BE2C (cell line): ENCODE measurements at regions not wholly inside any gene's neighbourhood (a gene's known extent, or its start where the extent isn't known, plus 50 kb on each side); places are given as distances from the start of the nearest gene placed in this dataset.

Experiments used
- DNase-seq: peaks from one replicate; pipeline ENCODE4 v3.0.0-alpha.2; 2020
- H3K27me3 ChIP-seq: fragments of 250-450 bp; sonication (Bioruptor Pico); 2 replicates; pipeline ENCODE4 v1.5.1; 2020; ENCODE audit warnings: mild to moderate bottlenecking
- H3K36me3 ChIP-seq: fragments of 250-450 bp; sonication (Bioruptor Pico); 2 replicates; pipeline ENCODE4 v1.5.1; 2020; ENCODE audit warnings: mild to moderate bottlenecking
- H3K4me1 ChIP-seq: fragments of 250-450 bp; sonication (Bioruptor Pico); 2 replicates; pipeline ENCODE4 v1.5.1; 2020
- H3K4me3 ChIP-seq: 2 replicates; pipeline ENCODE4 v1.5.1; 2011; ENCODE audit warnings: low read depth, low read length
- H3K9me3 ChIP-seq: fragments of 250-450 bp; sonication (Bioruptor Pico); 2 replicates; pipeline ENCODE4 v1.5.1; 2020
- CTCF ChIP-seq: IDR thresholded peaks from 2 replicates; pipeline ENCODE4 v1.5.1; 2012; ENCODE audit warnings: mild to moderate bottlenecking, low read depth, low read length

- no peak for DNase-seq
- Histone ChIP-seq H3K36me3 (no peaks in the 10 kb centered on the region), H3K4me3 (no peak overlapping the region), H3K27me3 (no peaks in the 10 kb centered on the region), H3K9me3 (no peaks in the 10 kb centered on the region), H3K4me1 (peaks cover 26% of the 10 kb centered on the region)
- no peak for TF ChIP-seq CTCF
Observed at GRCh38 chrX:39670281-39670680, 427.5 kb downstream of the BCOR start.

GRCh38 chrX:39672405-39672804 lies 425.4 kb downstream of the BCOR start:
- no peaks in the 10 kb centered on the region for H3K27me3 ChIP-seq
- no peaks in the 10 kb centered on the region for H3K36me3 ChIP-seq
- TF ChIP-seq CTCF: no peak
- H3K4me3 ChIP-seq: no peak overlapping the region
- DNase-seq: no peak
- H3K4me1 ChIP-seq: peaks cover 21% of the 10 kb centered on the region
- H3K9me3 ChIP-seq: no peaks in the 10 kb centered on the region

- no peak for TF ChIP-seq CTCF
- DNase-seq: no peak
- Histone ChIP-seq H3K27me3 (no peaks in the 10 kb centered on the region), H3K4me1 (peaks cover 7% of the 10 kb centered on the region), H3K9me3 (no peaks in the 10 kb centered on the region), H3K36me3 (no peaks in the 10 kb centered on the region), H3K4me3 (no peak overlapping the region)
Observed at GRCh38 chrX:39674490-39675161, 423.1 kb downstream of the BCOR start.

GRCh38 chrX:39675162-39675553 lies 422.6 kb downstream of the BCOR start:
- Histone ChIP-seq H3K4me3 (no peak overlapping the region), H3K4me1 (peaks cover 7% of the 10 kb centered on the region), H3K9me3 (no peaks in the 10 kb centered on the region), H3K27me3 (no peaks in the 10 kb centered on the region), H3K36me3 (no peaks in the 10 kb centered on the region)
- no peak for TF ChIP-seq CTCF
- DNase-seq: no peak

- no peaks in the 10 kb centered on the region for H3K9me3 ChIP-seq
Observed at GRCh38 chrX:39675619-39676018, 422.1 kb downstream of the BCOR start.

More at GRCh38 chrX:39675619-39676018, 422.1 kb downstream of the BCOR start:
- DNase-seq: peak; percentile 26
- Histone ChIP-seq H3K4me3 (no peak overlapping the region), H3K4me1 (peaks cover 7% of the 10 kb centered on the region), H3K36me3 (no peaks in the 10 kb centered on the region), H3K27me3 (no peaks in the 10 kb centered on the region)
- no peak for TF ChIP-seq CTCF
